Neutrophil (primary cell): ENCODE measurements at regions not wholly inside any gene's neighbourhood (a gene's known extent, or its start where the extent isn't known, plus 50 kb on each side); places are given as distances from the start of the nearest gene placed in this dataset.

Source experiments
- H3K27ac ChIP-seq: fragments of 200-600 bp; sonication (generic); 2 replicates; pipeline ENCODE4 v1.5.1; 2016; ENCODE audit warnings: mild to moderate bottlenecking, moderate library complexity
- H3K27me3 ChIP-seq: fragments of 200-600 bp; sonication (generic); 2 replicates; pipeline ENCODE4 v1.6.0; 2016; ENCODE audit warnings: mild to moderate bottlenecking
- H3K36me3 ChIP-seq: fragments of 200-600 bp; sonication (generic); 2 replicates; pipeline ENCODE4 v1.5.1; 2017
- H3K4me1 ChIP-seq, 2 experiments: fragments of 200-600 bp in 1 of 2; sonication (generic) in 1 of 2; 1 replicate in 1 of 2; 2 replicates in 1 of 2; pipeline versions ENCODE4 v1.5.1 to v1.6.1; 2013 to 2016; ENCODE audit warnings: low read depth in 1 of 2, low read length in 1 of 2, mild to moderate bottlenecking in 1 of 2, moderate library complexity in 1 of 2; ENCODE audit not compliant: control insufficient read depth in 1 of 2, insufficient read depth in 1 of 2
- H3K4me3 ChIP-seq, 2 experiments: fragments of 200-600 bp in 1 of 2; sonication (generic) in 1 of 2; 1 replicate in 1 of 2; 2 replicates in 1 of 2; pipeline ENCODE4 v1.5.1; 2013 to 2016; ENCODE audit warnings: low read depth in 1 of 2, low read length in 1 of 2, mild to moderate bottlenecking in 1 of 2, moderate library complexity in 1 of 2
- H3K9me3 ChIP-seq: fragments of 200-600 bp; sonication (generic); 2 replicates; pipeline ENCODE4 v1.5.1; 2016
- CTCF ChIP-seq: fragments of 200-600 bp; sonication (generic); IDR thresholded peaks from 2 replicates; pipeline ENCODE4 v1.5.1; 2016; ENCODE audit warnings: antibody characterized with exemption

GRCh38 chr11:115955803-115956202, 451.6 kb upstream of the CADM1 start:
- Histone ChIP-seq H3K9me3 (no peaks in the 10 kb centered on the region), H3K4me3 (no peak overlapping the region), H3K27ac (no peak overlapping the region), H3K27me3 (peaks cover 16% of the 10 kb centered on the region), H3K36me3 (no peaks in the 10 kb centered on the region), H3K4me1 (no peaks in the 10 kb centered on the region)
- no peak for TF ChIP-seq CTCF

- no peak overlapping the region for H3K27ac ChIP-seq
- no peaks in the 10 kb centered on the region for H3K36me3 ChIP-seq
- no peaks in the 10 kb centered on the region for H3K4me1 ChIP-seq
- no peak for TF ChIP-seq CTCF
- no peak overlapping the region for H3K4me3 ChIP-seq
- H3K9me3 ChIP-seq: no peaks in the 10 kb centered on the region
- H3K27me3 ChIP-seq: no peaks in the 10 kb centered on the region
Observed at GRCh38 chr11:115950660-115951059, 446.4 kb upstream of the CADM1 start.

GRCh38 chr11:115944596-115944995, 440.4 kb upstream of the CADM1 start:
- no peak for TF ChIP-seq CTCF
- H3K4me3 ChIP-seq: no peak overlapping the region
- H3K9me3 ChIP-seq: no peaks in the 10 kb centered on the region
- H3K36me3 ChIP-seq: no peaks in the 10 kb centered on the region
- no peak overlapping the region for H3K27ac ChIP-seq
- no peaks in the 10 kb centered on the region for H3K4me1 ChIP-seq
- H3K27me3 ChIP-seq: no peaks in the 10 kb centered on the region

- Histone ChIP-seq H3K27ac (no peak overlapping the region), H3K4me3 (no peak overlapping the region), H3K9me3 (no peaks in the 10 kb centered on the region), H3K4me1 (no peaks in the 10 kb centered on the region), H3K27me3 (no peaks in the 10 kb centered on the region), H3K36me3 (no peaks in the 10 kb centered on the region)
- TF ChIP-seq CTCF: no peak
Observed at GRCh38 chr11:115942011-115942410, 437.8 kb upstream of the CADM1 start.

- Histone ChIP-seq H3K36me3 (no peaks in the 10 kb centered on the region), H3K9me3 (no peaks in the 10 kb centered on the region), H3K4me1 (no peaks in the 10 kb centered on the region), H3K27me3 (no peaks in the 10 kb centered on the region), H3K4me3 (no peak overlapping the region), H3K27ac (no peak overlapping the region)
- TF ChIP-seq CTCF: no peak
Observed at GRCh38 chr11:115941481-115941993, 437.3 kb upstream of the CADM1 start.

- Histone ChIP-seq H3K27ac (no peak overlapping the region), H3K4me1 (no peaks in the 10 kb centered on the region), H3K4me3 (no peak overlapping the region), H3K27me3 (no peaks in the 10 kb centered on the region), H3K36me3 (no peaks in the 10 kb centered on the region), H3K9me3 (no peaks in the 10 kb centered on the region)
- TF ChIP-seq CTCF: no peak
Observed at GRCh38 chr11:115941044-115941443, 436.8 kb upstream of the CADM1 start.
